NCI-H2081 (cell line): ENCODE measurements at regions not wholly inside any gene's neighbourhood (a gene's known extent, or its start where the extent isn't known, plus 50 kb on each side); places are given as distances from the start of the nearest gene placed in this dataset.

Source experiments
- DNase-seq, 2 experiments: peaks; one replicate each; lab custom pipeline; 2025; lab: John Stamatoyannopoulos, UW

DNA sequence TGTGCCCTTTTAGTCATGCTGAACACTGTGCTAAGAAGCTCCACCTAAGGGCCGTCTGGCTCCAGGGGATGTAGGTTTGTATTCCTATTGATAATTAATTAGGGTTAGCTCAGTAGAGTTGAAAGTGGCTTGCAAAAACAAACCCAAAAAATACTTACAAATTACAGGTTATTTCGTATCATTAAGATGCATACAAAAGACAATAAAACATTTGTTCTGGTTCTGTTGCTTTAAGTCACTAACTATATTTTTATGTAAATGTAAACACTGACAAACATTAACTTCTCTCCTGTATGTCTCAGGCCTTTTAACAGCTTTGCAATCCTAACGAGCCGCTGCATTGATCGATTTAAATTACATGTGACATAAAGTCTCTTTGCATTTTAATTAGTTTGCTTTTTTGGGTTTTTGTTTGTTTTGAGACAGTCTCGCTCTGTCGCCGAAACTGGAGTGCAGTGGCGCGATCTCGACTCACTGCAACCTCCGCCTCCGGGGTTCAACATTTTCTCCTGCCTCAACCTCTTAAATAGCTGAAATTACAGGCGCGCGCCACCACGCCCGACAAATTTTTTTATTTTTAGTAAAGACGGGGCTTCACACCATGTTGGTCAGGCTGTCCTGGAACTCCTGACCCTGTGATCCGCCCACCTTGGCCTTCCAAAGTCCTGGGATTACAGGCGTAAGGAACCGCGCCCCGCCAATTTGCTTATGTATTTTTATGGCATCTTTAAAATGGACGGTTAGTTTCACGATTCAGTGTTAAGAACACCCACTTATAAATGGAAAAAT, 110.9 kb downstream of the HFE start:
- DNase-seq: peak; percentile 37 to 60

DNA sequence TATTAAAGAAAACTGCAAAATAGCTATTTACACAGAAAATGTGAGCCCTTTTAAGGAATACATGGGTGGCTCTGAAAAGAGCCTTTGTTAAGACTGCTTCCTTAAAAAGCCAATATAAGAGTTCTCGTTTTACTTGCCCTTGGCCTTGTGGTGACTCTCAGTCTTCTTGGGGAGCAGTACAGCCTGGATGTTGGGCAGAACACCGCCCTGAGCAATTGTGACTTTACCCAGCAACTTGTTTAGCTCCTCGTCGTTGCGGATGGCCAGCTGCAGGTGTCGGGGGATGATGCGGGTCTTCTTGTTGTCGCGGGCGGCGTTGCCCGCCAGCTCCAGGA, 111.5 kb downstream of the HFE start:
- no peak for DNase-seq

DNA sequence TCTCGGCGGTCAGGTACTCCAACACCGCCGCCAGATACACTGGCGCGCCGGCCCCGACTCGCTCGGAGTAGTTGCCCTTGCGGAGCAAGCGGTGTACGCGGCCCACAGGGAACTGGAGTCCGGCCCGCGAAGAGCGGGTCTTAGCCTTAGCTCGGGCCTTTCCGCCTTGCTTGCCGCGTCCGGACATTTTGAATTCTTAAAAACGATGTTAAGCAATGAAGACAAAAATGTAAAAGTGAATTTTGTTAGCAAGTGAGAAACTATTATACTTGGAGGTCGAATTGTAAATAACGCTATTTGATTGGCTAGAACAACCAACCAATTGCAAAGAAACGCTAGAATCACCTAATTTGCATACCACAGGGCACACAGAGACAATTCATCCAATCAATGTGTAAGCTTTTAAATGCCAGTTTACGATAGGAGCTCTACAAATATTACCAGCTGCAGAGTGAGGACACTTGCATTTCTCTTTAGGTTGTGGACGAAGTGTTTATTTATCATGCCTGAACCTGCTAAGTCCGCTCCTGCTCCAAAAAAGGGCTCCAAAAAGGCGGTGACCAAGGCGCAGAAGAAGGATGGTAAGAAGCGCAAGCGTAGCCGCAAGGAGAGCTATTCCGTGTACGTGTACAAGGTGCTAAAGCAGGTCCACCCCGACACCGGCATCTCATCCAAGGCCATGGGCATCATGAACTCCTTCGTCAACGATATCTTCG, 112.0 kb downstream of the HFE start:
- peak; percentile 90 to 96 for DNase-seq

DNA sequence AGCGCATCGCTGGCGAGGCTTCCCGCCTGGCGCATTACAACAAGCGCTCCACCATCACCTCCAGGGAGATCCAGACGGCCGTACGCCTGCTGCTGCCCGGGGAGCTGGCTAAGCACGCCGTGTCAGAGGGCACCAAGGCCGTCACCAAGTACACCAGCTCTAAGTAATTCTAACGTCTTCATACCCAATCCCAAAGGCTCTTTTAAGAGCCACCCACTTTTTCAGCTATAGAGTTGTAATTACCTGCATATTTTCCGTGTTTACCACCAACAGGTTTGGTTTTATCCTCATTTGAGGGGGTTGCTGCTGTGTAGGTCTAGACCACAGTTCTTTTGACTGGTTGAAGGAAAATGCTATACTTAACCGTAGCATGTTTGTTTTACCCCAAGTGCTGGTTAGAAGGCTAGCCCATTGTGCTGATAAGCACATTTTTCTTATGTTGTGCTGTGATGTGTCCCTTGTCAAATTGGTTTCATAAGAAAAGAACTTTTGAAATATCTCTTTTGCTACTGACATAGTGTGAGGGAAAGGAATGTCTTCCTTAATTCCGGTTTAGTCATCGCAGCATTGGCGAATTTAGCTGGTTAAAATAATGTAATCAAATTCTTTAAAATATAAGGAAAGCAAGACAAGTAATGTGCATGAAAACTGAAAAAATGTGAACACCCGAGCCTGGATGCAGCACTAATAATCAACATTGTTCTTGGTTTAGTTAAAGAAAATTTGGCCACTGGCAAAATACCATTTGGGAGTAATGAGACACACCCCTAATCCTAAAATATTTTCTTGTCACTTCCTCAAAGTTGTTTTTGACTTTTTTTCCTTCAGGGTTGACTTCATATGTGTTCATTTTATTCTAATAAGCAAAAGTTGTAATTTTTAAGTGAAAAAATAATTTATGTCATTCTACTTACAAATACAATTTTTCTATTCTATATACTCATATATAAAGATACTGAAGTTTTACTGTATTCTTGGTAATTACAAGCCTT, 112.8 kb downstream of the HFE start:
- DNase-seq: peak; percentile 65

DNA sequence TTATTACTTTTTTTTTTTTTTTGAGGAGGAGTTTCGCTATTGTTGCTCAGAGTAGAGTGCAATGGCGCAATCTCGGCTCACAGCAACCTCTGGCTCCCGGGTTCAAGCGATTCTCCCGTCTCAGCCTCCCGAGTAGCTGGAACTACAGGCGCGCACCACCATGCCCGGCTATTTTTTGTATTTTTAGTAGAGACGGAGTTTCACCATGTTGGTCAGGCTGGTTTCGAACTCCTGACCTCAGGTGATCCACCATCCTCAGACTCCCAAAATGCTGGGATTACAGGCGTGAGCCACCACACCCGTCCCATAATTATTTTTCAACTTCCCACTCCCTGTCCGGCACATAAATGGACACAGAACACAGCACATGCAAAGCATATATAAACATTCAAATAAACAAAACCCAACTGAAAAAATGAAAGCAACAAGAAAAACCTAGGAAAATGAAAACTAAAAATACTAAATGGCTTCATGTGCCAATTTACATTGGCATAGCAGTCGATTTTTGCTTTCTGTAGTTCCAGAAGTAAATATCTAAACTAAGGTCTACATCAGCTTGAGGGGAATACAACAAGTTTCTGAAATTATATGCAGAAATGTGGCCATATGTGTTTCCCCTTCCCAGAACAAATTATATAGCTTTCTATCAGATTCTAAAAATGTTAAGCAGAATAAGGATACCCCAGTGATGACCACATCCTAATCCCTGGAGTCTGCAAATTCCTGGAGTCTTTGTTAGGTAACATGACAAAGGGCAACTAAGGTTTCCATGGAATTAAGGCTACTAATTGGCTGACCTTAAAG, 113.9 kb downstream of the HFE start:
- DNase-seq: no peak

DNA sequence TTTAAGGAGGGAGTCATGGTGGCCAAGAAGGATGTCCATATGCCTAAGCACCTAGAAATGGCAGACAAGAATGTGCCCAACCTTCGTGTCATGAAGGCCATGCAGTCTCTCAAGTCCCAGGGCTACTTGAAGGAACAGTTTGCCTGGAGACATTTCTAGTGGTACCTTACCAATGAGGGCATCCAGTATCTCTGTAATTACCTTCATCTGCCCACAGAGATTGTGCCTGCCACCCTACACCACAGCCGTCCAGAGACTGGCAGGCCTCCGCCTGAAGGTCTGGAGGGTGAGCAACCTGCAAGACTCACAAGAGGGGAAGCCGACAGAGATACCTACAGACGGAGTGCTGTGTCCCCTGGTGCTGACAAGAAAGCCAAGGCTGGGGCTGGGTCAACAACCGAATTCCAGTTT, 115.0 kb downstream of the HFE start:
- no peak for DNase-seq

DNA sequence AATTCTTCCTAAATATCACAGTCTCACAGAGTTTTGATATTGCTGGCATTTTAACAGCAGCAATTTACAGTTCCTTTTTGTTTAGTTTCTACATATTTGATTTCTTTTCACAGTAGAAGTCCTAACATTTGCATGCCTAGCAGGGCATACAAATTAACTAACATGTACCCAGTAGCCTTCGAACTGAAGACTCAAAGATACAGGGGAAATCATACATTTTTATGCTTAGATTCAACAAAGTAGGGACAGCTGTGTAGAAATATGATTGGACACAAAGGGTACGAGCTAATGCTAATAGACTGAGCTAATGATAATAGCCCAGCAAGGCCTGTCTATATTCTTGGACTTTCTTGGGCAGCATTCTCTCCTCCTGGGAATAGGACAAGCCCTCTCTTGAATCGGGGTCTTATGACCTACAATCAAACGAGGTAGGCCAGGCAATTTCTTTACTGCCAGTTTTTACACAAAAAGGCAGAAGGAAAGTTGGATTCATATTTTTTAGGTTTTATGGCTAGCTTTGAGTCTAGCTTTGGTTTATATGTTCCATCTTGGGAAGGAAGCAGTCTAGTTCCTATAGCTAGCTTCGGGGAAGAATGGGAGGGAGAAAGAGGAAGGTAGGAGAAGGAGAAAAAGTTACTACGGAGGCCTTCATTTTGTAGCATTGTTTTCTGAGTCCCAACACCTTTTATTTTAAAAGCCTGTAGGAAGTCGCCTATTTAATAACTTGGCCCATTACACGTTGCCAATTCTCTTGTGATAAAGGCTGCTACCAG, 115.8 kb downstream of the HFE start:
- no peak for DNase-seq

DNA sequence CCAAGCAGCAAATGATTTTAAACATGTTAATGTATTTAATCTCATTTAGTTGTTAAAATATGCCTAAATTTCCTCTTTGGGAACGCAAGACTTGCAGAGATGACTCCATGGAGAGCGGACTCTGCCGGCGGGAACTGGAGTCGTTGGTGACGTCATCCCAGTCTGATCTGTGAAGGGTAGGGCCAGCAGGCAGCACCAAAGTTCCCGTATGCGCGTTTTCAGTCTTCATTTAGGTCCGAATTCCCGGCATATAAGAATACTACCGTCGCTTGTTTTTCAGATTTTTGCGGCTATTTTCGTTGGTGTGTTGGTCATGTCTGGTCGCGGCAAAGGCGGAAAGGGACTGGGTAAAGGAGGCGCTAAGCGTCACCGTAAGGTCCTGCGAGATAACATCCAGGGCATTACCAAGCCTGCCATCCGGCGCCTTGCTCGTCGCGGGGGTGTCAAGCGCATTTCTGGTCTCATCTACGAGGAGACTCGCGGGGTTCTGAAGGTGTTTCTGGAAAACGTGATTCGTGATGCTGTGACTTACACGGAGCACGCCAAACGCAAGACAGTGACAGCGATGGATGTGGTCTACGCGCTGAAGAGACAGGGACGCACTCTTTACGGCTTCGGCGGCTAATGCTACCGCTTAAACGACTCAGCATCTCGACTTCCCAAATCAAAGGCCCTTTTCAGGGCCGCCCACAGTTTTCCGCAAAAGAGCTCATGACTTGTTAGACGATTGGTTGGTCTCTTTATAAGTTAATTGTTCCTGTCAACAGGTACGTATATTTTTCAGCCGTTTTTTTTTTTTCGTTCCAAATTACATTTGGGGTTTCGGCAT, 117.3 kb downstream of the HFE start:
- peak; percentile 95 to 98 for DNase-seq

DNA sequence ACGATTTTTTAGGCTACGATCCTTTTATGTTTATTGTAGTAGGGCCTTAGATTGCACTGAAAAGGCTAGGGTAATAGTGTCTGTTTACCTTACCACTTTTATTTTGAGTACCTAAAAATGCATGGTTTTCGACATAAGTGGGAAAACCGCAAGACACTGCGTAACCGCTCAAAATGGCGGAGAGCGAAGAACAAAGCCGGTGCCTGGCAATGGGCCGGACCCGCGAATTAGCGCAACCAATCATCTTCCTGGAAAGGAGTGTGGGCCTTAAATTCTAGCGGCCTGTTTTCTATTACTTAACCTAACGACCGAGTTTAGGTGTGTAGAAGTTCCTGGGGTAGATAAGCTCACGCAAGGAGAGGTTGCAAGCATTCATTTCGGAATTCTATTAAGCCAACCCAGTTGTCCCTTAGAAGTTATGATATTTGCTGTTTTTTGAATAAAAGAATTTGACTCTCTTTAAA, 118.0 kb downstream of the HFE start:
- peak; percentile 84 to 93 for DNase-seq

DNA sequence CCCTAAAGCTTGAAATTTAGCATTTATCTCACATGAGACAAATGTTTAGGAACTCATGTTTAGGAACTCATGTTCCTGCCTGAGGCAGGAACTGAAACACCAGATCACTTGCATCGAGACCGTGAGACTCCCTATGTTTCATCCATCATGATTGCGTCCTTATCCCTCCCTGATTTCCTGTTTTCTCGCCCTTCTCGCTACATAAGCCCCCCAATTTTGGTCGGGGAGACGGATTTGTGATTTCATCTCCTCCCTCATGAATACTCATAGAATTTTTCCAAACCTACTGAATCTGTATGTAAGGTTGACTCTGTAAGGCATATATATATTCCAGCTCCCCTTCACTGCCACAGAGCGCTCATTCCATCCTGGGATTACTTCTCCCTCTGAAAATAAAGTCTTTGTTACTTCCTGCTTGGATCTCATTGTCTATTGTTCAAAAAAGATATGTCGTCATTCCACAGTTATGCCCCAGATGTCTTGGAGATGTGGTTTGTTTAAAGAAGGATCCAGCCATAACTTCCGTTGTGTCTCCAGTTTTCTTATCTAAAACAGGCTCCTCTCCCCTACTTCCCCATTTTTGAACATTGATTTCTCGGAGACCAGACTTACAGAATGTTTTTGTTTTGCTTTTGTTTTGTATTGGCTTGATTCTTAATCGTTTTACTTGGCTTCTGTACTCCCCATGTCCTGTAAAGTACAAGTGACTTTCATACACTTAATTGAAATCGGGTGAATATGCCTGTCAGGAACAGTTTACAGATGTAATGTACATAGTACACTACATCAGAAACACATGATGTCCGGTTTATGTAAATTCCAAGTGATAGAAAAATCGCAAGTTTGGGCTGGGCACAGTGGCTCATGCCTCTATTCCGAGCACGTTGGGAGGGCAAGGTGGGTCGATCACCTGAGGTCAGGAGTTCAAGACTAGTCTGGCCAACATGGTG, 118.7 kb downstream of the HFE start:
- peak in 1 of 2 experiments; percentile 64 for DNase-seq

DNA sequence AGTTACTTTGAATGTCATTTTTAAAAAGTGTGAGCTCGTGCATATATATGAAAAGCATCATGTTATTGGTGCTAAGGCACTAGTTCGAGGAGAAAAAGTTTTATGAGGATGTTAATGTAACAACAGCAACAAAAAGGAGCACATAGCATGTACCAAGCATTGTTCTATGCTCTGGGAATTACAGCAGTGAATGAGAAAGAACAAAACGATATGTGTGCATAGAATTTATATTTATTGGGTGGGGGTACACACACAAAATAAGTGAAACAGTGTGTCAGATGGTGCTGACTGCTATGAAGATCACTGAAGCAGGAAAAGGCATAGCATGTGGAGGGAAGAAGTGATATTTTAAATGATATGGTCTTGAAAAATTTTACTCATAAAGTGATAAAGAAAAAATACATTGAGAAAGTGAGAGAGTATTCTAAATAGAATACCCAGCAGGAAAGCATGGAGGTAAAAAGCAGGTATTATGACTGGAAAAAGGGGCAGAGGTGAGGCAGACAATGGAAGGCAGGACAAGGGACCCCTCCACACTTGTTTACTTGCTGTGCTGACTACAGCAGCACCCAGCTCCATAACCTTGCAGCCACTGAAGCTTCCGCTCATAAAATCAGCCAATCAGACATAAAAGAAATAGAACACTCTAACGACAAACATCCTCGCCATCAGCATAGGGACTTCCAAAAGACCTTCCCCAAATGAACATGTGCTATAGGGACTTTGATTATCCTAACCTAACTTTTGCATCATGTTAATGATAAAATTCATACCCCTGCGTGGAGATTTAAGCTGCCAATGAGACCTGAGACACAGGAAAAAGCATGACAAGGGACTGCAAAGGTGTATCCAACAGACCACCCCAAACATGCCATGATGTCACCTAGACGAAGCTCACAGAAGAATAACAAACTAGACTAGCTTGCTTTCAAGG, 119.9 kb downstream of the HFE start:
- DNase-seq: no peak

DNA sequence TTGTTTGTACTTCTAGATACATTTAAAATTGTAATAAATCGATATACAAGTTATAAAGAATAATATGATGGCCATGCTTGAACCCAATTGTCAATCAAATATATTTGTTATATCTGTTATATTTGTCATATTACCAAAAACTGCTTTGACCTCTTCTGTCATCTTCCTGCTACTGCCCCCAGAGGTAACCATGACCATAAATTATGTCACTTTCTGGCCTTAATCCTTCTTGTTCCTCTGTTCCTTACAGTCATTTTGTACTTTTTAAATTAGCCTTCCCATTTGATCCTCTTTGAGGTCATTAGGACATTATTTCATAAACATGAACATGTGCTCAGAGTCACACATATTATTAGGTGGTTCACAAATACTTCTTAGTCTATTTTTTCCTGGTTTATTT, 124.7 kb downstream of the HFE start:
- no peak for DNase-seq

DNA sequence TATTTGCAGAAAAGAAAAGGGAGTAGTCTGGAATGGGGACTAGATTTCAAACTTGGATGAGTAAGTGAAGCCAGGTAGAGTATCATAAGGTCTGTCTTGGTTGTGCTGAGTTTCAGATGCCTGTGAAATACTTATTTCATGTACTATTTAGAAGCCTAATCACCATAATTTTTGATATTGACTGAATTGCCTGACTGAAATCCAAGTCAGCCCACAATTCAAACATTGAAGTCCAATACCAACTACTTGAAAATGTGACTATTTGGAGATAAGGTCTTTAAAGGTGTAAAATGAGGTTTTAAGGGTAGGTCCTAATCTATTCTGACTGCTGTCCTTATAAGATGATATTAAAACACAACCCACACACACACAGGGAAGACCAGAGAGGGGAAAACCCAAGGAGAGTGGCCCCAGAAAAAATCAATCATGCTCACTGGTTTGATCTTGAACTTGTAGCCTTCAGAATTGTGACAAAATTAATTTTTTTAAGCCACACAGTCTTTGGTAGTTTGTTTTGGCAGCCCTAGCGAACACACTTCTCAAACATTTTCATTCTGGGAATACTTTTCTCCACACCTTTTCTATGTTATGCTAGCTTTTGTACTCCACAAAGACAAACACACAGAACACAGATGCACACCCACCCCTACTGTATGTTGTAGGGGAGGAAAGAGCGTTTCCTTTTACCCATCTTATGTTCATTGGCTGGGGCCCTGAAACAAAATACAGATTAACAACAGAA, 126.3 kb downstream of the HFE start:
- DNase-seq: no peak

DNA sequence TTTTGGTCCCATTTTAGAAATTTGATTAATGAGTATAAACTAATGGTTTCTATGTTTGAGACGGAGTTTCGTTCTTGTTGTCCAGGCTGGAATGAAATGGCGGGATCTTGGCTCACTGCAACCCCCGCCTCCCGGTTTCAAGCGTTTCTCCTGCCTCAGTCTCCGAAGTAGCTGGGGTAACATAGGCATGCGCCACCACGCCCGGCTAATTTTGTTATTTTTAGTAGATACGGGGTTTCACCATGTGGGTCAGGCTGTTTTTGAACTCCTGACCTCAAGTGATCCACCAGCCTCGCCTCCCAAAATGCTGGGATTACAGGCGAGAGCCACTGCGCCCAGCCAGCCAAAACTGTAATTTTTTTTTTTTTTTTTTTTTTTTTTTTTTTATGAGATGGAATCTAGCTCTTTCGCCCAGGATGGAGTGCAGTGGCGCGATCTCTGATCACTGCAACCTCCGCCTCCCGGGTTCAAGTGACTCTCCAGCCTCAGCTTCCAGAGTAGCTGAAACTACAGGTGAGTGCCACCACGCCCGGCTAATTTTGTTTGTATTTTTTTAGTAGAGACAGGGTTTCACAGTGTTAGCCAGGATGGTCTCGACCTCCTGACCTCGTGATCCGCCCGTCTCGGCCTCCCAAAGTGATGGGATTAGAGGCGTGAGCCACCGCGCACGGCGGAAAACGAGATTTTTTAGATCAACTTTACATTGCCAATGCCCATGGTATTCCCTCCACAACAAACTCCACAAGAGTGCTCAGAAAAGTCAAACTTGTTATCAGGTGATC, 127.8 kb downstream of the HFE start:
- no peak for DNase-seq

DNA sequence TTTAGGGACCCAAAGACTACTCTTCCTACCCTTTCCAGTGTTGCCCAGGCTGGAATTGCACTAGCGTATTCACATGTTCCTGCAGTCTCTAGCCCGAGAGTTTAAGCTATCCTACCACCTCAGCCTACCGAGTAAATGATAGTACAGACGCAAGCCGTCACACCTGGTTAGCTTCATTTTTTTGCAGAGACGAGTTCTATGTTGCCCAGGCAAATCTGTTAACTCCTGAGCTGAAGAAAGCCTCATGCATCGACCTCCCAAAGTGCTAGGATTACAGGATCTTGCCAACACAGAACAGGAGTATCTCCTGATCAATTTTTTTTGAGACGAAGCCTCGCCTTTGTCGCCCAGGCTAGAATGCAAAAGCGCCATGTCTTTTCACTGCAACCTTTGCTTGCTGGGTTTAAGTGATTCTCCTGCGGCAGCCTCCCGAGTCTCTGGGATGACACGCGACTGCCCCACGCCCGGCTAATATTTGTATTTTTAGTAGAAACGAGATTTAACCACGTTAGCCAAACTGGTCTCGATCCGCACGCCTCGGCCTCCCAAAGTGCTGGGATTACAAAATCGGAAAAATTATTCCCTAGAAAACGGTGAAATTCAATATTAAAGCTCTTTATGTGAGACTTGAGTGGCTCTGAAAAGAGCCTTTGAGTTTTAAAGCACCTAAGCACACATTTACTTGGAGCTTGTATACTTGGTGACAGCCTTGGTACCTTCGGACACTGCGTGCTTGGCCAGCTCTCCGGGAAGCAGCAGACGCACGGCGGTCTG, 128.5 kb downstream of the HFE start:
- DNase-seq: no peak
